Spleen (tissue), 11 donors: ENCODE measurements at regions not wholly inside any gene's neighbourhood (a gene's known extent, or its start where the extent isn't known, plus 50 kb on each side); places are given as distances from the start of the nearest gene placed in this dataset.

Source experiments
- DNase-seq: peaks from one replicate; pipeline ENCODE4 v3.0.0-alpha.2; 2020
- H3K27ac ChIP-seq, 8 donors: fragments of 200-600 bp; sonication (generic) in 7 of 8; 1 replicate in 4 of 8; 2 replicates in 4 of 8; pipeline versions ENCODE4 v1.5.0 to v1.8.0; 2016 to 2021; ENCODE audit warnings: inconsistent platforms in 4 of 8, mild to moderate bottlenecking in 4 of 8, moderate library complexity in 1 of 8
- H3K27me3 ChIP-seq, 7 donors: fragments of 200-600 bp; sonication (generic) in 6 of 7; replicated peaks in 1 of 7; 1 replicate in 4 of 7; 2 replicates in 3 of 7; pipeline versions ENCODE4 v1.5.0 to v1.8.0; 2016 to 2021; ENCODE audit warnings: inconsistent platforms in 3 of 7, mild to moderate bottlenecking in 1 of 7
- H3K36me3 ChIP-seq, 6 donors: fragments of 200-600 bp; sonication (generic) in 5 of 6; 1 replicate in 4 of 6; 2 replicates in 2 of 6; pipeline versions ENCODE4 v1.5.0 to v1.8.0; 2016 to 2021; ENCODE audit warnings: inconsistent platforms in 2 of 6
- H3K4me1 ChIP-seq, 6 donors: fragments of 200-600 bp; sonication (generic) in 5 of 6; 1 replicate in 3 of 6; 2 replicates in 3 of 6; pipeline versions ENCODE4 v1.5.0 to v1.8.0; 2016 to 2021; ENCODE audit warnings: inconsistent platforms in 3 of 6
- H3K4me3 ChIP-seq, 8 donors: fragments of 200-600 bp; sonication (generic) in 7 of 8; 1 replicate in 4 of 8; 2 replicates in 4 of 8; pipeline versions ENCODE4 v1.5.0 to v1.8.0; 2016 to 2021; ENCODE audit warnings: inconsistent platforms in 4 of 8, mild to moderate bottlenecking in 4 of 8, moderate library complexity in 2 of 8
- H3K9me3 ChIP-seq, 8 donors: fragments of 200-600 bp; sonication (generic) in 7 of 8; 1 replicate in 4 of 8; 2 replicates in 4 of 8; pipeline versions ENCODE4 v1.5.0 to v1.8.0; 2016 to 2021; ENCODE audit warnings: inconsistent platforms in 4 of 8
- POLR2A ChIP-seq, 3 donors: fragments of 450-650 bp; IDR thresholded peaks; one replicate each; pipeline ENCODE4 v1.5.1; 2017; ENCODE audit warnings: antibody characterized with exemption in 3 of 3, mild to moderate bottlenecking in 1 of 3
- POLR2AphosphoS5 ChIP-seq, 3 donors: sonication (generic); formaldehyde crosslinking; IDR thresholded peaks; one replicate each; pipeline ENCODE4 v1.5.1; 2017; ENCODE audit warnings: antibody characterized with exemption in 3 of 3
- WGBS, 5 donors: extraction: QIAGEN DNeasy Blood & Tissue Kit in 3 of 5; methylation state at CpG; one replicate each; pipeline versions ENCODE4 v1.1.5 to v1.1.7; 2013 to 2018; 5-methylcytosine and 5-hydroxymethylcytosine counted together
- intact Hi-C: fragments of 100-400 bp; cut with DNase I; formaldehyde crosslinking; loops from one replicate; pipeline ENCODE4 v1.15.0; 2023; ENCODE audit warnings: low total_unique reads
- TF ChIP-seq, protein P1 (sequence below), 11 experiments: fragments of 200-600 bp in 7 of 11; fragments of 450-650 bp in 4 of 11; sonication (generic) in 4 of 11; IDR thresholded peaks in 8 of 11; conservative IDR thresholded peaks in 3 of 11; 1 replicate in 7 of 11; 2 replicates in 4 of 11; pipeline versions ENCODE4 v1.4.0 to v1.8.0; 2016 to 2021; ENCODE audit warnings: antibody characterized with exemption in 11 of 11, inconsistent platforms in 4 of 11, mild to moderate bottlenecking in 1 of 11
- donor health status: healthy with polysubstance abuse.
- donor health status: DM: no; HTN: no; CAD: no; lungs with moderate emphysema.
- donor health status: DM: no; HTN: no; CAD: no.
- donor health status: Bipolar disorder and iron deficiency.
- donor health status: healthy.
- donor health status: DM: no; HTN: no; CAD: no.
- donor health status: DM: yes; HTN: yes; CAD: no.

DNA sequence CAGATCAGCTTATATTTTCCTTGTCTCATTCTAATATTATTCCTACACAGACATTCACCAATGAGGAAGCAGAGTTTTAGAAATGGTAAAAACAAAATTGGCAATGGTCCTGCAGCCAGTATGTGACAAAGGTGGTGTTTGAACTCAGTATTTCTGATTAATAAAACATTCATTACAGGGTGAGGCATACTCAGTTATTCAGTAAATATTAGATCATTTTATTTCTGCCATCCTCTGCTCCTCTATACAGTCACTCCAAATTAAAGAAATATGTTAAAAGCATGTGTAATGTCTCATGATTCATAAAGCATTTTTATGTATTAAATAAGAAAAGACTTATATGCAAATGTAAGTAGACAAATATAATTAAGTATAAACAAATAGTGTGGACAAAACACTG, 684.6 kb upstream of the ACO1 start:
- H3K27me3 ChIP-seq = no peaks in the 10 kb centered on the region
- no peaks in the 10 kb centered on the region for H3K4me1 ChIP-seq
- no peaks in the 10 kb centered on the region for H3K9me3 ChIP-seq
- intact Hi-C loops = no loop called here
- DNase-seq = no peak
- H3K36me3 ChIP-seq = no peaks in the 10 kb centered on the region
- no peak overlapping the region for H3K27ac ChIP-seq
- TF ChIP-seq POLR2AphosphoS5 (IDR thresholded peaks at IDR 0.05) (no peak), POLR2A (IDR thresholded peaks at IDR 0.05) (no peak)
- TF ChIP-seq, protein P1, sequence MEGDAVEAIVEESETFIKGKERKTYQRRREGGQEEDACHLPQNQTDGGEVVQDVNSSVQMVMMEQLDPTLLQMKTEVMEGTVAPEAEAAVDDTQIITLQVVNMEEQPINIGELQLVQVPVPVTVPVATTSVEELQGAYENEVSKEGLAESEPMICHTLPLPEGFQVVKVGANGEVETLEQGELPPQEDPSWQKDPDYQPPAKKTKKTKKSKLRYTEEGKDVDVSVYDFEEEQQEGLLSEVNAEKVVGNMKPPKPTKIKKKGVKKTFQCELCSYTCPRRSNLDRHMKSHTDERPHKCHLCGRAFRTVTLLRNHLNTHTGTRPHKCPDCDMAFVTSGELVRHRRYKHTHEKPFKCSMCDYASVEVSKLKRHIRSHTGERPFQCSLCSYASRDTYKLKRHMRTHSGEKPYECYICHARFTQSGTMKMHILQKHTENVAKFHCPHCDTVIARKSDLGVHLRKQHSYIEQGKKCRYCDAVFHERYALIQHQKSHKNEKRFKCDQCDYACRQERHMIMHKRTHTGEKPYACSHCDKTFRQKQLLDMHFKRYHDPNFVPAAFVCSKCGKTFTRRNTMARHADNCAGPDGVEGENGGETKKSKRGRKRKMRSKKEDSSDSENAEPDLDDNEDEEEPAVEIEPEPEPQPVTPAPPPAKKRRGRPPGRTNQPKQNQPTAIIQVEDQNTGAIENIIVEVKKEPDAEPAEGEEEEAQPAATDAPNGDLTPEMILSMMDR (IDR thresholded peaks at IDR 0.05 in 8 of 11, conservative IDR thresholded peaks at IDR 0.05 in 3 of 11) = no peak
- H3K4me3 ChIP-seq = no peak overlapping the region

DNA sequence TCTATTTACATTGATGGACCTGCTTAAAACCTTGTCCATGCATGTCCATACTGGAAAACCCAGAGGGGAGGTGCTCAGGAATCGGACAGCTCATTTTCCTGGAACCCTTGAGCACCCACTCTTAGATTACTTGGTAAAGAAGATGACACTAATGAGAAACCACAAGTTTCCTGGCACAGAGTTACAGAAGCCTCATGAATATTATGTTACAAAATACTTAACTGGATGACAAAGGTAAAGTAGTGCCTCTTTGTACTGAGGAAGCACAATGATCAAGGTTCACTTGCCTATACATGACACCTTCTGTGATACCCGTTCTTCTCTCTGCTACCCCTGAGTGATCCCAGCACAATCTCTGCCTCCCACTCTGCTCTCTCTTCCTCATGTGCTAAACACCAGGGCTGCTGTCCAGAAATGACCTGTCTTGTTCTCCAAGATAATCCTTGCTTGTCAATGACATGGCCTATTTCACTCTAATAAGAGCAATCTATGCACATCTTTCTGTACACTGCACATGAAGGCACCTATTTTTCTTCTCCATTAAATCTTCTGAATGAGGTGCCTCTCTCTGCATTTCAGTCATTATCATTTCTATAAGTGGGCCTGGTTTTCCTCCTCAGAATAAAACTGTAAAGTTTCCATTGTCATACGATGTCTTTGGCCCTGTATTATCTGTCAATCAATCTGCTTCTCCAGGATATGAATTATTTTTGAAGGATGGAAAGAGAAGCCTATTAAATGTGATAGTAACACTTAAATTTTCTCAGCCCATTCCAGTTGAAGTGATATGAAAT, 684.0 kb upstream of the ACO1 start:
- Histone ChIP-seq H3K27me3 (no peaks in the 10 kb centered on the region), H3K36me3 (no peaks in the 10 kb centered on the region), H3K9me3 (no peaks in the 10 kb centered on the region), H3K27ac (no peak overlapping the region), H3K4me3 (no peak overlapping the region), H3K4me1 (no peaks in the 10 kb centered on the region)
- WGBS, 5 donors = 60 to 86% (median 78%) methylated on average over 3 of the region's 3 CpGs
- TF ChIP-seq POLR2A (IDR thresholded peaks at IDR 0.05) (no peak), POLR2AphosphoS5 (IDR thresholded peaks at IDR 0.05) (no peak)
- TF ChIP-seq, protein P1 (IDR thresholded peaks at IDR 0.05 in 8 of 11, conservative IDR thresholded peaks at IDR 0.05 in 3 of 11) = no peak
- DNase-seq = no peak
- intact Hi-C loops = no loop called here

DNA sequence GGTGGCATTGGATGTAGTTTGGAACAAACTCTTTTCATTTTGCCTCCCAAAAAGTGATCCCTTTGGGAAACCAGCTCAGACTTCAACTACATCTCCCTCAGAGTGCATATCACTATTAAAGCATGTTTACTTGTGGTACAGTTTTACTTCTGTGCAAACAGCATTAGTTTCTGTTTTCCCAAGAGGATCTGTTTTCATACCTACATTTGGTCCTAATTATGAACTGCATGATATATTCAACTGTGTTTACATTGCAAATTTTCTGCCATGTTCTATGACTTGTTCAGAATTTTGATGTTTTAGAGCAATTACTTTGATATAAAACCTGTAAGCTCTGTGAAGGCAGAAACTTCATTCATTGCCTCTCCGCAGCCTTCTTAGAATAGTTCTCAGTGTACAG, 681.5 kb upstream of the ACO1 start:
- no peaks in the 10 kb centered on the region for H3K36me3 ChIP-seq
- DNase-seq = no peak
- peaks cover 0 to 5% (median 0%) of the 10 kb centered on the region in 8 donors for H3K9me3 ChIP-seq
- 88 to 96% (median 92%) methylated on average over 1 of the region's 1 CpG for WGBS, 5 donors
- no peaks in the 10 kb centered on the region for H3K4me1 ChIP-seq
- no peak overlapping the region for H3K27ac ChIP-seq
- no peak for TF ChIP-seq POLR2AphosphoS5 (IDR thresholded peaks at IDR 0.05)
- no peak for TF ChIP-seq POLR2A (IDR thresholded peaks at IDR 0.05)
- TF ChIP-seq, protein P1 (IDR thresholded peaks at IDR 0.05 in 8 of 11, conservative IDR thresholded peaks at IDR 0.05 in 3 of 11) = no peak
- intact Hi-C loops = no loop called here
- no peaks in the 10 kb centered on the region for H3K27me3 ChIP-seq
- no peak overlapping the region for H3K4me3 ChIP-seq

DNA sequence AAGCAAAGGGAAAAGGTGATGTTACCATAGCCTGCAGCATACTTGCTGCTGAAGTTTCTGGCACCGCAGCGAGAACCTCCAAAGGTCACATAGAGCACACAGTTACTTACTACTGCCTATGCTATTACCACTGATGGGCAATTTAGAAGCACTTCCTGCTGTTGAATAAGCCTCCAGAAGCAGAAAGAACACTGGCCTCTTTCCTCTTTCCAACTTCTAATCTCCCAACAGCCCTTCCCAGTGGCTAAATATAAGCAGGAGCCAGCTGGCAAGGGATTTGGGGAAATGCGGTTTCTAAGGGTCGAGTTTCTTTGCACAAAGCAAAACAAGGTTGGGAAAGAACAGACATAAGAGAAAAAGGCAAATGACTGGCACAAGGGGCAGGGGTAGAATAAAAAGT, 669.2 kb upstream of the ACO1 start:
- H3K36me3 ChIP-seq = no peaks in the 10 kb centered on the region
- H3K27ac ChIP-seq = no peak overlapping the region
- no peak overlapping the region for H3K4me3 ChIP-seq
- 58 to 77% (median 66%) methylated on average over 4 of the region's 4 CpGs for WGBS, 5 donors
- intact Hi-C loops = no loop called here
- TF ChIP-seq, protein P1 (IDR thresholded peaks at IDR 0.05 in 8 of 11, conservative IDR thresholded peaks at IDR 0.05 in 3 of 11) = no peak
- no peak for TF ChIP-seq POLR2A (IDR thresholded peaks at IDR 0.05)
- no peak for TF ChIP-seq POLR2AphosphoS5 (IDR thresholded peaks at IDR 0.05)
- no peaks in the 10 kb centered on the region for H3K4me1 ChIP-seq
- H3K27me3 ChIP-seq = no peaks in the 10 kb centered on the region
- DNase-seq = no peak
- H3K9me3 ChIP-seq = no peaks in the 10 kb centered on the region
